ENCODE measurements at regions not wholly inside any gene's neighbourhood (a gene's known extent, or its start where the extent isn't known, plus 50 kb on each side); places are given as distances from the start of the nearest gene placed in this dataset.

- H3K4me1 ChIP-seq, result peaks cover 10 to 11% of the 10 kb centered on the region in 2 donors
- H3K27me3 ChIP-seq, result no peaks in the 10 kb centered on the region
- TF ChIP-seq CTCF (IDR thresholded peaks at IDR 0.05), result no peak
- TF ChIP-seq POLR2A (IDR thresholded peaks at IDR 0.05), result no peak
- no peaks in the 10 kb centered on the region for H3K9me3 ChIP-seq
- DNase-seq, result peak; percentile 72 to 78
- peak overlapping the region in 1 of 3 donors; percentile 74 for H3K27ac ChIP-seq
- WGBS, 2 donors, result 66 to 74% methylated on average over 16 of the region's 16 CpGs
- no peaks in the 10 kb centered on the region for H3K36me3 ChIP-seq
- H3K4me3 ChIP-seq (replicated peaks in 1 of 3), result no peak overlapping the region
- intact Hi-C loops (cut with DNase I), result no loop called here
Observed at GRCh38 chr3:196142202-196142956, 60.5 kb upstream of the TFRC start.

GRCh38 chr3:196141866-196142201 lies 59.9 kb upstream of the TFRC start:
- peaks cover 10 to 11% of the 10 kb centered on the region in 2 donors for H3K4me1 ChIP-seq
- no peaks in the 10 kb centered on the region for H3K27me3 ChIP-seq
- H3K4me3 ChIP-seq (replicated peaks in 1 of 3), result no peak overlapping the region
- no peaks in the 10 kb centered on the region for H3K9me3 ChIP-seq
- DNase-seq, result no peak
- peak overlapping the region in 1 of 3 donors; percentile 74 for H3K27ac ChIP-seq
- H3K36me3 ChIP-seq, result no peaks in the 10 kb centered on the region
- TF ChIP-seq CTCF (IDR thresholded peaks at IDR 0.05) (no peak), POLR2A (IDR thresholded peaks at IDR 0.05) (no peak)
- intact Hi-C loops (cut with DNase I), result no loop called here
- WGBS, 2 donors, result 55 to 65% methylated on average over 6 of the region's 6 CpGs

GRCh38 chr3:196141052-196141865 lies 59.4 kb upstream of the TFRC start:
- Histone ChIP-seq H3K4me1 (peaks cover 10 to 11% of the 10 kb centered on the region in 2 donors), H3K27me3 (no peaks in the 10 kb centered on the region), H3K36me3 (no peaks in the 10 kb centered on the region), H3K9me3 (no peaks in the 10 kb centered on the region), H3K4me3 (replicated peaks in 1 of 3) (no peak overlapping the region), H3K27ac (no peak overlapping the region)
- intact Hi-C loops (cut with DNase I), result no loop called here
- no peak for DNase-seq
- 85 to 87% methylated on average over 12 to 15 of the region's 15 CpGs for WGBS, 2 donors
- TF ChIP-seq POLR2A (IDR thresholded peaks at IDR 0.05), result no peak
- TF ChIP-seq CTCF (IDR thresholded peaks at IDR 0.05), result no peak

GRCh38 chr3:196140224-196140623 lies 58.3 kb upstream of the TFRC start:
- intact Hi-C loops (cut with DNase I), result no loop called here

More at GRCh38 chr3:196140224-196140623, 58.3 kb upstream of the TFRC start:
- Histone ChIP-seq H3K4me3 (replicated peaks in 1 of 3) (no peak overlapping the region), H3K36me3 (no peaks in the 10 kb centered on the region), H3K9me3 (no peaks in the 10 kb centered on the region), H3K27ac (no peak overlapping the region), H3K4me1 (peaks cover 10 to 11% of the 10 kb centered on the region in 2 donors), H3K27me3 (no peaks in the 10 kb centered on the region)
- WGBS, 2 donors, result 71 to 82% methylated on average over 12 of the region's 12 CpGs
- DNase-seq, result peak; percentile 4 to 15
- TF ChIP-seq POLR2A (IDR thresholded peaks at IDR 0.05) (no peak), CTCF (IDR thresholded peaks at IDR 0.05) (no peak)

Measured in thyroid gland (tissue), 4 donors.